Transverse colon (tissue), 4 donors: ENCODE measurements at regions not wholly inside any gene's neighbourhood (a gene's known extent, or its start where the extent isn't known, plus 50 kb on each side); places are given as distances from the start of the nearest gene placed in this dataset.
"Not testable (repeated sequence)": the region's sequence is repeated elsewhere in the genome, so short reads cannot be mapped to it uniquely, and the experiment has no call there.

Source experiments
- CTCF ChIP-seq, 5 experiments: fragments of 200-600 bp in 3 of 5; fragments of 450-650 bp in 2 of 5; sonication (generic) in 3 of 5; IDR thresholded peaks; 1 replicate in 2 of 5; 2 replicates in 3 of 5; pipeline ENCODE4 v1.5.1; 2016 to 2017; ENCODE audit warnings: antibody characterized with exemption in 5 of 5, inconsistent platforms in 3 of 5, mild to moderate bottlenecking in 2 of 5, moderate library complexity in 1 of 5
- EP300 ChIP-seq: sonication (generic); formaldehyde crosslinking; IDR thresholded peaks from one replicate; pipeline ENCODE4 v1.6.1; 2017; ENCODE audit warnings: antibody characterized with exemption, low read depth
- POLR2A ChIP-seq: fragments of 450-650 bp; IDR thresholded peaks from one replicate; pipeline ENCODE4 v1.6.1; 2016; ENCODE audit warnings: antibody characterized with exemption, mild to moderate bottlenecking, moderate library complexity
- POLR2AphosphoS5 ChIP-seq, 3 donors: sonication (generic); formaldehyde crosslinking; IDR thresholded peaks; one replicate each; pipeline ENCODE4 v1.6.1; 2016; ENCODE audit warnings: antibody characterized with exemption in 3 of 3

GRCh38 chr10:27313586-27313985 lies 73.0 kb upstream of the ACBD5 start:
- TF ChIP-seq POLR2A; POLR2AphosphoS5 (IDR thresholded peaks at IDR 0.05); CTCF (IDR thresholded peaks at IDR 0.05); EP300: not testable (repeated sequence)
